Spleen (tissue), 11 donors: ENCODE measurements at regions not wholly inside any gene's neighbourhood (a gene's known extent, or its start where the extent isn't known, plus 50 kb on each side); places are given as distances from the start of the nearest gene placed in this dataset.

ENCODE experiments used
- DNase-seq: peaks from one replicate; pipeline ENCODE4 v3.0.0-alpha.2; 2020
- H3K27ac ChIP-seq, 8 donors: fragments of 200-600 bp; sonication (generic) in 7 of 8; 1 replicate in 4 of 8; 2 replicates in 4 of 8; pipeline versions ENCODE4 v1.5.0 to v1.8.0; 2016 to 2021; ENCODE audit warnings: inconsistent platforms in 4 of 8, mild to moderate bottlenecking in 4 of 8, moderate library complexity in 1 of 8
- H3K27me3 ChIP-seq, 7 donors: fragments of 200-600 bp; sonication (generic) in 6 of 7; replicated peaks in 1 of 7; 1 replicate in 4 of 7; 2 replicates in 3 of 7; pipeline versions ENCODE4 v1.5.0 to v1.8.0; 2016 to 2021; ENCODE audit warnings: inconsistent platforms in 3 of 7, mild to moderate bottlenecking in 1 of 7
- H3K36me3 ChIP-seq, 6 donors: fragments of 200-600 bp; sonication (generic) in 5 of 6; 1 replicate in 4 of 6; 2 replicates in 2 of 6; pipeline versions ENCODE4 v1.5.0 to v1.8.0; 2016 to 2021; ENCODE audit warnings: inconsistent platforms in 2 of 6
- H3K4me1 ChIP-seq, 6 donors: fragments of 200-600 bp; sonication (generic) in 5 of 6; 1 replicate in 3 of 6; 2 replicates in 3 of 6; pipeline versions ENCODE4 v1.5.0 to v1.8.0; 2016 to 2021; ENCODE audit warnings: inconsistent platforms in 3 of 6
- H3K4me3 ChIP-seq, 8 donors: fragments of 200-600 bp; sonication (generic) in 7 of 8; 1 replicate in 4 of 8; 2 replicates in 4 of 8; pipeline versions ENCODE4 v1.5.0 to v1.8.0; 2016 to 2021; ENCODE audit warnings: inconsistent platforms in 4 of 8, mild to moderate bottlenecking in 4 of 8, moderate library complexity in 2 of 8
- H3K9me3 ChIP-seq, 8 donors: fragments of 200-600 bp; sonication (generic) in 7 of 8; 1 replicate in 4 of 8; 2 replicates in 4 of 8; pipeline versions ENCODE4 v1.5.0 to v1.8.0; 2016 to 2021; ENCODE audit warnings: inconsistent platforms in 4 of 8
- CTCF ChIP-seq, 11 experiments: fragments of 200-600 bp in 7 of 11; fragments of 450-650 bp in 4 of 11; sonication (generic) in 4 of 11; IDR thresholded peaks in 8 of 11; conservative IDR thresholded peaks in 3 of 11; 1 replicate in 7 of 11; 2 replicates in 4 of 11; pipeline versions ENCODE4 v1.4.0 to v1.8.0; 2016 to 2021; ENCODE audit warnings: antibody characterized with exemption in 11 of 11, inconsistent platforms in 4 of 11, mild to moderate bottlenecking in 1 of 11
- POLR2A ChIP-seq, 3 donors: fragments of 450-650 bp; IDR thresholded peaks; one replicate each; pipeline ENCODE4 v1.5.1; 2017; ENCODE audit warnings: antibody characterized with exemption in 3 of 3, mild to moderate bottlenecking in 1 of 3
- POLR2AphosphoS5 ChIP-seq, 3 donors: sonication (generic); formaldehyde crosslinking; IDR thresholded peaks; one replicate each; pipeline ENCODE4 v1.5.1; 2017; ENCODE audit warnings: antibody characterized with exemption in 3 of 3
- WGBS, 5 donors: extraction: QIAGEN DNeasy Blood & Tissue Kit in 3 of 5; methylation state at CpG; one replicate each; pipeline versions ENCODE4 v1.1.5 to v1.1.7; 2013 to 2018; 5-methylcytosine and 5-hydroxymethylcytosine counted together
- intact Hi-C: fragments of 100-400 bp; cut with DNase I; formaldehyde crosslinking; loops from one replicate; pipeline ENCODE4 v1.15.0; 2023; ENCODE audit warnings: low total_unique reads
- donor health status: healthy with polysubstance abuse.
- donor health status: DM: no; HTN: no; CAD: no; lungs with moderate emphysema.
- donor health status: DM: no; HTN: no; CAD: no.
- donor health status: Bipolar disorder and iron deficiency.
- donor health status: healthy.
- donor health status: DM: no; HTN: no; CAD: no.
- donor health status: DM: yes; HTN: yes; CAD: no.

- intact Hi-C loops: no loop called here
- peaks cover 0 to 11% (median 4%) of the 10 kb centered on the region in 8 donors for H3K9me3 ChIP-seq
- H3K27ac ChIP-seq: no peak overlapping the region
- no peaks in the 10 kb centered on the region for H3K36me3 ChIP-seq
- H3K4me3 ChIP-seq: no peak overlapping the region
- no peaks in the 10 kb centered on the region for H3K27me3 ChIP-seq
- H3K4me1 ChIP-seq: peaks cover 0 to 12% (median 3%) of the 10 kb centered on the region in 6 donors
- no peak for DNase-seq
- TF ChIP-seq CTCF (IDR thresholded peaks at IDR 0.05 in 8 of 11, conservative IDR thresholded peaks at IDR 0.05 in 3 of 11) (no peak), POLR2A (IDR thresholded peaks at IDR 0.05) (no peak), POLR2AphosphoS5 (IDR thresholded peaks at IDR 0.05) (no peak)
- 75 to 84% (median 80%) methylated on average over 4 of the region's 4 CpGs for WGBS, 5 donors
Measured at GRCh38 chr5:68057191-68057590, 158.4 kb upstream of the PIK3R1 start.

GRCh38 chr5:68055686-68056085 lies 159.9 kb upstream of the PIK3R1 start:
- H3K9me3 ChIP-seq: peaks cover 0 to under 1% (median 0%) of the 10 kb centered on the region in 8 donors
- no peak for TF ChIP-seq CTCF (IDR thresholded peaks at IDR 0.05 in 8 of 11, conservative IDR thresholded peaks at IDR 0.05 in 3 of 11)
- TF ChIP-seq POLR2A (IDR thresholded peaks at IDR 0.05): no peak
- no peak for TF ChIP-seq POLR2AphosphoS5 (IDR thresholded peaks at IDR 0.05)
- no peak overlapping the region for H3K4me3 ChIP-seq
- WGBS, 5 donors: 90 to 100% (median 95%) methylated on average over 1 of the region's 1 CpG
- no peaks in the 10 kb centered on the region for H3K27me3 ChIP-seq
- no peak overlapping the region for H3K27ac ChIP-seq
- intact Hi-C loops: no loop called here
- no peak for DNase-seq
- H3K4me1 ChIP-seq: peaks cover 0 to 12% (median 3%) of the 10 kb centered on the region in 6 donors
- no peaks in the 10 kb centered on the region for H3K36me3 ChIP-seq

GRCh38 chr5:68054638-68055037 lies 160.9 kb upstream of the PIK3R1 start:
- DNase-seq: no peak
- intact Hi-C loops: no loop called here
- H3K4me1 ChIP-seq: peaks cover 0 to 12% (median 3%) of the 10 kb centered on the region in 6 donors

DNA sequence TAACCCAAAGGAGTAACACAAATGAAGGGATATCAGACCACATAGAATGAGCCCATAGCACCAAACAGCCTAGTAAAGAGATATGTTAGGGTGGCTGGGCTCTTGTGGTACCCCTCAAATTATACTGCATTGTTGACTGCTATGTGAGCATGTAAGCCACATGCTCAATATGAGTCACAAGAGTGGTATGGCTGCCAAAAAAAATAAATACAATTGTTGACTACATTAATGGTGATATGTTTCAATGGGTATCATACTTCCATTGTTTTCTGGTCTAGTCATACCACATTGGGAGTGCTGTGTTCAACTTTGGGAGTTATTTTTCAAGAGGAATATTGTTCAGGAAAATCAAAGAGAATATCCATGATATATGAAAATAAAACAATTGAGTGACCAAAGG lies 162.4 kb upstream of the PIK3R1 start:
- H3K9me3 ChIP-seq: peaks cover 0 to 11% (median 5%) of the 10 kb centered on the region in 8 donors
- intact Hi-C loops: no loop called here
- no peak for DNase-seq
- no peak for TF ChIP-seq POLR2A (IDR thresholded peaks at IDR 0.05)
- TF ChIP-seq POLR2AphosphoS5 (IDR thresholded peaks at IDR 0.05): no peak
- no peak for TF ChIP-seq CTCF (IDR thresholded peaks at IDR 0.05 in 8 of 11, conservative IDR thresholded peaks at IDR 0.05 in 3 of 11)
- H3K27me3 ChIP-seq: no peaks in the 10 kb centered on the region
- H3K4me1 ChIP-seq: peaks cover 0 to 12% (median 3%) of the 10 kb centered on the region in 6 donors
- H3K36me3 ChIP-seq: no peaks in the 10 kb centered on the region
- H3K27ac ChIP-seq: no peak overlapping the region
- no peak overlapping the region for H3K4me3 ChIP-seq

More at GRCh38 chr5:68054638-68055037, 160.9 kb upstream of the PIK3R1 start:
- no peaks in the 10 kb centered on the region for H3K36me3 ChIP-seq
- H3K9me3 ChIP-seq: no peaks in the 10 kb centered on the region
- WGBS, 5 donors: 39 to 54% (median 44%) methylated on average over 4 of the region's 4 CpGs
- TF ChIP-seq CTCF (IDR thresholded peaks at IDR 0.05 in 8 of 11, conservative IDR thresholded peaks at IDR 0.05 in 3 of 11): no peak
- H3K27me3 ChIP-seq: no peaks in the 10 kb centered on the region
- H3K27ac ChIP-seq: peak overlapping the region in 1 of 8 donors; percentile 6
- no peak overlapping the region for H3K4me3 ChIP-seq
